ENCODE measurements at regions not wholly inside any gene's neighbourhood (a gene's known extent, or its start where the extent isn't known, plus 50 kb on each side); places are given as distances from the start of the nearest gene placed in this dataset.

DNA sequence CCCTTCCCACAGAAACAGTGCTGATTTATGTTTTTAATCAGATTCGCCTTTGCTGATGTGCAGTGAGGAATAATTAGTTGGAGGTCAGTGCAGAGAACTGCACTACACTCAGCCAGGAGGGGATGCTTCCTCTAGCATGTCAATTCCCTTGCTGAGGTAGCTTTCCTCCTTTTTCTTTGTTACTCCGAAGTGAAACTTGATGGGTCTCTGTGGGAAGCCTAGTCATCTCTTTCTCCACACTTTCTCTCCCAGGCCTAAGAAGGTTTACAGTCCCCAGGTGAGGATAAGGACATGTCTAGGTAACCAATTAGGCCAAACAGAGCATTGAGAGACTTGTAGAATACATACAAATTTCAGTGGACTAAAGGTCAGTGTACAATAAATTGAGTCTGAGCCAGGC, 461.8 kb downstream of the KIF4B start:
- no peak overlapping the region for H3K4me3 ChIP-seq (replicated peaks in 1 of 2; ENCODE audit: low read depth in 1 of 2, low read length in 2 of 2)
- ChIA-PET POLR2A (no interaction called here), CTCF (no interaction called here), RAD21 (ENCODE audit: low non-redundant PET in 1 of 2, low total read pairs in 2 of 2, uncharacterized antibody in 2 of 2, unreplicated experiment in 2 of 2) (no interaction called here)
- no peaks in the 10 kb centered on the region for H3K27me3 ChIP-seq (ENCODE audit: insufficient read depth, low read length)
- no peak overlapping the region for H3K4me2 ChIP-seq (ENCODE audit: low read length)
- H3K27ac ChIP-seq (ENCODE audit: low read depth, low read length) = no peak overlapping the region
- DNase-seq (ENCODE audit: low read depth, low spot score) (no peak), ATAC-seq (no peak)
- H3K9me3 ChIP-seq (ENCODE audit: control insufficient read depth in 1 of 2, insufficient read depth in 1 of 2, low read depth in 1 of 2, low read length in 2 of 2) = no peaks in the 10 kb centered on the region
- intact Hi-C loops (cut with micrococcal nuclease) = no loop called here
- H3K79me2 ChIP-seq (ENCODE audit: insufficient read depth, low read length) = no peaks in the 10 kb centered on the region
- H4K20me1 ChIP-seq (ENCODE audit: insufficient read depth) = no peaks in the 10 kb centered on the region
- TF ChIP-seq, protein P1, sequence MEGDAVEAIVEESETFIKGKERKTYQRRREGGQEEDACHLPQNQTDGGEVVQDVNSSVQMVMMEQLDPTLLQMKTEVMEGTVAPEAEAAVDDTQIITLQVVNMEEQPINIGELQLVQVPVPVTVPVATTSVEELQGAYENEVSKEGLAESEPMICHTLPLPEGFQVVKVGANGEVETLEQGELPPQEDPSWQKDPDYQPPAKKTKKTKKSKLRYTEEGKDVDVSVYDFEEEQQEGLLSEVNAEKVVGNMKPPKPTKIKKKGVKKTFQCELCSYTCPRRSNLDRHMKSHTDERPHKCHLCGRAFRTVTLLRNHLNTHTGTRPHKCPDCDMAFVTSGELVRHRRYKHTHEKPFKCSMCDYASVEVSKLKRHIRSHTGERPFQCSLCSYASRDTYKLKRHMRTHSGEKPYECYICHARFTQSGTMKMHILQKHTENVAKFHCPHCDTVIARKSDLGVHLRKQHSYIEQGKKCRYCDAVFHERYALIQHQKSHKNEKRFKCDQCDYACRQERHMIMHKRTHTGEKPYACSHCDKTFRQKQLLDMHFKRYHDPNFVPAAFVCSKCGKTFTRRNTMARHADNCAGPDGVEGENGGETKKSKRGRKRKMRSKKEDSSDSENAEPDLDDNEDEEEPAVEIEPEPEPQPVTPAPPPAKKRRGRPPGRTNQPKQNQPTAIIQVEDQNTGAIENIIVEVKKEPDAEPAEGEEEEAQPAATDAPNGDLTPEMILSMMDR (IDR thresholded peaks at IDR 0.05 in 2 of 3, conservative IDR thresholded peaks at IDR 0.05 in 1 of 3; ENCODE audit: borderline replicate concordance in 1 of 3, insufficient read depth in 1 of 3, low read depth in 2 of 3, low read length in 2 of 3) = no peak
- TF ChIP-seq ZNF274 (IDR thresholded peaks at IDR 0.05; ENCODE audit: low read depth, low read length) (no peak), POLR2AphosphoS5 (IDR thresholded peaks at IDR 0.05; ENCODE audit: low read depth, low read length) (no peak), POLR2A (IDR thresholded peaks at IDR 0.05; ENCODE audit: borderline replicate concordance, extremely low read depth, insufficient read depth, insufficient read length) (no peak), SRF (IDR thresholded peaks at IDR 0.05; ENCODE audit: low read depth) (no peak), FOSL1 (IDR thresholded peaks at IDR 0.05; ENCODE audit: low read depth) (no peak), EGR1 (IDR thresholded peaks at IDR 0.05; ENCODE audit: low read depth) (no peak), SP1 (IDR thresholded peaks at IDR 0.05; ENCODE audit: low read depth) (no peak)
- TF ChIP-seq, protein P2, sequence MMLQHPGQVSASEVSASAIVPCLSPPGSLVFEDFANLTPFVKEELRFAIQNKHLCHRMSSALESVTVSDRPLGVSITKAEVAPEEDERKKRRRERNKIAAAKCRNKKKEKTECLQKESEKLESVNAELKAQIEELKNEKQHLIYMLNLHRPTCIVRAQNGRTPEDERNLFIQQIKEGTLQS (IDR thresholded peaks at IDR 0.05) = no peak
- TF ChIP-seq, protein P3, sequence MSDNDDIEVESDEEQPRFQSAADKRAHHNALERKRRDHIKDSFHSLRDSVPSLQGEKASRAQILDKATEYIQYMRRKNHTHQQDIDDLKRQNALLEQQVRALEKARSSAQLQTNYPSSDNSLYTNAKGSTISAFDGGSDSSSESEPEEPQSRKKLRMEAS (IDR thresholded peaks at IDR 0.05) = no peak
- no peaks in the 10 kb centered on the region for H3K36me3 ChIP-seq (ENCODE audit: control insufficient read depth in 1 of 2, insufficient read depth in 2 of 2, low read length in 2 of 2)
- no peaks in the 10 kb centered on the region for H3K9me2 ChIP-seq (ENCODE audit: insufficient read depth)
- H3K9ac ChIP-seq (ENCODE audit: low read length) = no peak overlapping the region
- no peak overlapping the region for H2AFZ ChIP-seq (ENCODE audit: low read depth, low read length, poor library complexity, severe bottlenecking)
- no TSS peak for BruUV-seq (replicated peaks)
- no peaks in the 10 kb centered on the region for H3K4me1 ChIP-seq (ENCODE audit: control insufficient read depth in 1 of 2, insufficient read depth in 2 of 2, low read length in 2 of 2)
